ENCODE measurements at regions not wholly inside any gene's neighbourhood (a gene's known extent, or its start where the extent isn't known, plus 50 kb on each side); places are given as distances from the start of the nearest gene placed in this dataset.

DNA sequence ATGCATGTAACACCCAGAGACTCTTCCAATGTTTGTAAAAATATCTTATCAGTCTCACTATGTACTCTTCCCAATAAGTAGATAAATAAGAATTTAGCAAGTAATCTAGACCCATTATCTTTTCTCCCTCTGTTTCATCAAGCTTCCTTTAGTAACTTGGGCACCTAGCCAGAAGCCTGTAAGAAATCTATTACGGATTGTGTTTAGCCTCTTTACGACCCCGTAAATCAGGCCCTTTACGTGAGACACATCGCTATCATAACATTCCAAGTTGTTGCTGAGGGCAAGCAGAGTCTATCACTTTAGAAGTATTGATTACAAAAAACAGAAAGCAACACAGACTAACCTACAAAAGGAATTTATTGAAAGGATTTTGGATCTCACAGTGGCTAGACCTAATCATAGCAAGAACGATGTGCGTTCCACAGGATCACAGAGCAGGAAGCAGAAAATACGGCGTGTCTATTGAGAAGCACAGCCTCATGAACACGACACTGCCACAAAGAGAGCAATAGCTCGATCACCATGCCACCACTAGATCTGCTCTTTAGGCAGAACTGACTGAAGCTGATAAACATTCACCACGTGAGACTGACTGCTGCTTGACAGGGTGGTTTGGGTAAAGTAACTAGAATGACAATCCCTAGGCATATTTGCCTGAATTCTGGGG is 922.1 kb downstream of the AMY1C start:
- Histone ChIP-seq H2BK12ac (ENCODE audit: insufficient read length, low read depth, low read length) (no peak overlapping the region), H3K4me2 (ENCODE audit: insufficient read depth, insufficient read length, low read length) (no peak overlapping the region), H2BK15ac (ENCODE audit: low read depth, low read length) (no peak overlapping the region), H3K79me2 (ENCODE audit: insufficient read depth, low read length) (no peaks in the 10 kb centered on the region), H3K9ac (ENCODE audit: extremely low read depth, insufficient read length, low read length) (no peak overlapping the region), H4K8ac (replicated peaks; ENCODE audit: insufficient read length, low read depth, low read length) (no peak overlapping the region), H3K79me1 (ENCODE audit: insufficient read depth, low read depth, low read length, poor library complexity, severe bottlenecking) (no peaks in the 10 kb centered on the region), H3K4ac (ENCODE audit: low read depth, low read length) (no peak overlapping the region), H2AFZ (ENCODE audit: low read length) (no peak overlapping the region), H4K20me1 (ENCODE audit: control insufficient read depth, insufficient read depth, insufficient read length) (no peaks in the 10 kb centered on the region), H3K9me3 (ENCODE audit: control insufficient read depth, low read depth, low read length) (no peaks in the 10 kb centered on the region), H3K4me1 (ENCODE audit: insufficient read depth, low read length) (no peaks in the 10 kb centered on the region), H2AK5ac (ENCODE audit: insufficient read length, low read length) (no peak overlapping the region), H2BK120ac (ENCODE audit: low read depth, low read length, poor library complexity, severe bottlenecking) (no peak overlapping the region), H3K23ac (ENCODE audit: insufficient read length, low read depth, low read length) (no peak overlapping the region), H4K5ac (ENCODE audit: insufficient read length, low read depth, low read length) (no peak overlapping the region), H3K14ac (ENCODE audit: insufficient read depth, low read length) (no peak overlapping the region), H3T11ph (ENCODE audit: low read length) (no peak overlapping the region), H3K56ac (ENCODE audit: insufficient read length, low read depth, low read length) (no peak overlapping the region), H3K27me3 (ENCODE audit: insufficient read depth, low read length) (no peaks in the 10 kb centered on the region), H3K23me2 (ENCODE audit: insufficient read length, low read depth, low read length, poor library complexity, severe bottlenecking) (no peaks in the 10 kb centered on the region), H3K27ac (ENCODE audit: insufficient read length, low read depth, low read length) (no peak overlapping the region), H3K18ac (ENCODE audit: insufficient read length, low read depth, low read length) (no peak overlapping the region), H2BK5ac (ENCODE audit: insufficient read length, low read length) (no peak overlapping the region), H4K91ac (ENCODE audit: insufficient read length, low read depth, low read length) (no peak overlapping the region), H2BK20ac (ENCODE audit: low read depth, low read length, poor library complexity, severe bottlenecking) (no peak overlapping the region)
- Mint-ChIP-seq H3K9me3 (peaks cover 0 to 3% of the 10 kb centered on the region in 2 experiments; a peak in 1 of 5 replicates), H3K4me3 (no peak overlapping the region), H3K27me3 (ENCODE audit: low read depth) (no peaks in the 10 kb centered on the region), H3K4me1 (no peaks in the 10 kb centered on the region), H3K27ac (no peak overlapping the region), H3K36me3 (ENCODE audit: insufficient read depth in 1 of 3, low read depth in 3 of 3) (no peaks in the 10 kb centered on the region)
- TF ChIP-seq, protein P1, sequence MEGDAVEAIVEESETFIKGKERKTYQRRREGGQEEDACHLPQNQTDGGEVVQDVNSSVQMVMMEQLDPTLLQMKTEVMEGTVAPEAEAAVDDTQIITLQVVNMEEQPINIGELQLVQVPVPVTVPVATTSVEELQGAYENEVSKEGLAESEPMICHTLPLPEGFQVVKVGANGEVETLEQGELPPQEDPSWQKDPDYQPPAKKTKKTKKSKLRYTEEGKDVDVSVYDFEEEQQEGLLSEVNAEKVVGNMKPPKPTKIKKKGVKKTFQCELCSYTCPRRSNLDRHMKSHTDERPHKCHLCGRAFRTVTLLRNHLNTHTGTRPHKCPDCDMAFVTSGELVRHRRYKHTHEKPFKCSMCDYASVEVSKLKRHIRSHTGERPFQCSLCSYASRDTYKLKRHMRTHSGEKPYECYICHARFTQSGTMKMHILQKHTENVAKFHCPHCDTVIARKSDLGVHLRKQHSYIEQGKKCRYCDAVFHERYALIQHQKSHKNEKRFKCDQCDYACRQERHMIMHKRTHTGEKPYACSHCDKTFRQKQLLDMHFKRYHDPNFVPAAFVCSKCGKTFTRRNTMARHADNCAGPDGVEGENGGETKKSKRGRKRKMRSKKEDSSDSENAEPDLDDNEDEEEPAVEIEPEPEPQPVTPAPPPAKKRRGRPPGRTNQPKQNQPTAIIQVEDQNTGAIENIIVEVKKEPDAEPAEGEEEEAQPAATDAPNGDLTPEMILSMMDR (conservative IDR thresholded peaks at IDR 0.05): no peak
- DNase-seq: no peak
- no CpG with 5 or more reads among the region's 12 CpGs for whole genome bisulfite sequencing (ENCODE audit: extremely low coverage, insufficient read length, low lambda C conversion rate)

All from H9 (cell line).